VCaP (cell line): ENCODE measurements at regions not wholly inside any gene's neighbourhood (a gene's known extent, or its start where the extent isn't known, plus 50 kb on each side); places are given as distances from the start of the nearest gene placed in this dataset.
"Not testable (repeated sequence)": the region's sequence is repeated elsewhere in the genome, so short reads cannot be mapped to it uniquely, and the experiment has no call there.

Source experiments
- H3K27ac ChIP-seq: fragments of 450-650 bp; 2 replicates; pipeline ENCODE4 v1.5.1; 2017
- TF ChIP-seq, protein P1 (sequence below): fragments of 450-650 bp; conservative IDR thresholded peaks from 2 replicates; pipeline ENCODE4 v1.5.1; 2017; ENCODE audit warnings: mild to moderate bottlenecking, moderate library complexity

DNA sequence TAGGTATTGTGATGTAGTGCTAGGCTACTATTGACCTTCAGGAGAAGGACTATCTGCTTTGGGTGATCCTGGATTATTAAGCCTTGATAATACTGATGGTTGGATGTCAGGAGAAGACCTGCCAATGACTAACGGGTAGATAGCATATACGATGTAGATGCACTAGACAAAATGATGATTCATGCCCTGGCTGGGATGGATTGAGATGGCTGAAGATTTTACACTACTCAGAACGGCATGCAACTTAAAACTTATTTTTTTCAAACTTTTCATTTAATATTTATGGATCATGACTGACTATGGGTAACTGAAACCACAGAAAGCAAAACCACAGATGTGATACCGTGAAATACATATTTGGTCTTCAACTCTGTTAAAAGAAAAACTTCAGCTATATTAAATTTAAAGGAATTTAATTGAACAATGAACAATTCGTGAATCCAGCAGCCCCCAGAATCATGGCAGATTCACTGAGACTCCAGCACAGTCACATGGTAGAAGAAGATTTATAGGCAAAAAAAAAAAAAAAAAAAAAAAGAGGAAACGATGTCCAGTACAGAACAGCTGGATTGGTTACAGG lies 124.6 kb upstream of the CDK13 start:
- no peak overlapping the region for H3K27ac ChIP-seq
- TF ChIP-seq, protein P1, sequence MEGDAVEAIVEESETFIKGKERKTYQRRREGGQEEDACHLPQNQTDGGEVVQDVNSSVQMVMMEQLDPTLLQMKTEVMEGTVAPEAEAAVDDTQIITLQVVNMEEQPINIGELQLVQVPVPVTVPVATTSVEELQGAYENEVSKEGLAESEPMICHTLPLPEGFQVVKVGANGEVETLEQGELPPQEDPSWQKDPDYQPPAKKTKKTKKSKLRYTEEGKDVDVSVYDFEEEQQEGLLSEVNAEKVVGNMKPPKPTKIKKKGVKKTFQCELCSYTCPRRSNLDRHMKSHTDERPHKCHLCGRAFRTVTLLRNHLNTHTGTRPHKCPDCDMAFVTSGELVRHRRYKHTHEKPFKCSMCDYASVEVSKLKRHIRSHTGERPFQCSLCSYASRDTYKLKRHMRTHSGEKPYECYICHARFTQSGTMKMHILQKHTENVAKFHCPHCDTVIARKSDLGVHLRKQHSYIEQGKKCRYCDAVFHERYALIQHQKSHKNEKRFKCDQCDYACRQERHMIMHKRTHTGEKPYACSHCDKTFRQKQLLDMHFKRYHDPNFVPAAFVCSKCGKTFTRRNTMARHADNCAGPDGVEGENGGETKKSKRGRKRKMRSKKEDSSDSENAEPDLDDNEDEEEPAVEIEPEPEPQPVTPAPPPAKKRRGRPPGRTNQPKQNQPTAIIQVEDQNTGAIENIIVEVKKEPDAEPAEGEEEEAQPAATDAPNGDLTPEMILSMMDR, result no peak

DNA sequence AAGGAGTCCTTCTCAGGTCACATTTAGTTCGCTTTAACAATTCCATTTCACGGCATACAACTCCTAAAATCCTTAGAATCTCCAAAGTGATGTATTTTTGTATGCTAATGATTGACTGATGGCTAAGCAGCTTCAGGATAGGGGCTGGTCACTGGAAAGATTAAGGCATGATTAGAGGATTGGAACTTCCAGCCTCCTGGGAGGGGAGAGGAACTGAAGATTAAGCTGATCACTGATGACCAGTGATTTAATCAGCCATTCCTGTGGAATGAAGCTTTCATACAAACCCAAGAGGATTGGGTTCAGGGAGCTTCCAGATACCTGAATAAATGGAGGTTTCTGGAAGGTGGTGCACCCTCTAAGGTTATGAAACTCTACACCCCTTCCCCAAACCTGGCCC lies 123.9 kb upstream of the CDK13 start:
- H3K27ac ChIP-seq, result no peak overlapping the region
- TF ChIP-seq, protein P1, result no peak

DNA sequence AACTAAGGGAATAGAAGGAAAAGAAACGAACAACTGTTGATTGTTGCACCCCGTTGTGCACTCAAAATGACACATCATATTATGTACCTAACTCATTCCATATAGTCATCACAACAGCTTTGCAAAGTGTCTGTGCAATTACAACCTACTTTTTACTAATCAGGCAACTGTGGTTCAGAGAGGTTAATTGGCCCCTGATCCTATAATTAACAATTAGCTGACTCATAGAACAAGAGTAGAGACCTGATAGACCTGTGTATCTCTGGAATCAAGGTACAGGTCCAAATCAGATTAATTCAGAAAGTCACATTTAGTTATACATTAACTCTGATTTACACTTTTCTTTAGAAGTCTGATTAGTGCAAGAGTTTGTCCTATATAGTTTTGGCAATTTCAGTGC lies 122.5 kb upstream of the CDK13 start:
- H3K27ac ChIP-seq, result no peak overlapping the region
- TF ChIP-seq, protein P1, result no peak

DNA sequence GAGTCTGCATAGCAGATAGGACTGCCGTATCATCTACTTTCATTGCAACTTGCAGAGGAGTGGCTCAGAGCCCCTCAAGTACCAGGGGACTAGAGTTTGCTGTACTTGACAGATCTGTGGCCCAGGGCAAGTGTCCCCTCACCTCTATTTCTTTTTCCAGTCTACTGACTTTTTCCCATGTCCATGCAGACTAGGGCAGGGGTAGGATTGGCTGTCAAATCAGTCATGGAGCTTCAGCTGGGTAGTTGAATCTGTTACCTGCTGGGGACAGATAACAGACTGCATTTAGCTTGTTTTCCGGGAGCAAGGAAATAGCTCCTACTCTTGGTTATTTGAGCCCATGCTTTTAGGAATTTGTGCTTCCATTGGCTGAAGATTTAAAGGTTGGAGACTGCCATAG lies 121.0 kb upstream of the CDK13 start:
- H3K27ac ChIP-seq, result no peak overlapping the region
- TF ChIP-seq, protein P1, result no peak

DNA sequence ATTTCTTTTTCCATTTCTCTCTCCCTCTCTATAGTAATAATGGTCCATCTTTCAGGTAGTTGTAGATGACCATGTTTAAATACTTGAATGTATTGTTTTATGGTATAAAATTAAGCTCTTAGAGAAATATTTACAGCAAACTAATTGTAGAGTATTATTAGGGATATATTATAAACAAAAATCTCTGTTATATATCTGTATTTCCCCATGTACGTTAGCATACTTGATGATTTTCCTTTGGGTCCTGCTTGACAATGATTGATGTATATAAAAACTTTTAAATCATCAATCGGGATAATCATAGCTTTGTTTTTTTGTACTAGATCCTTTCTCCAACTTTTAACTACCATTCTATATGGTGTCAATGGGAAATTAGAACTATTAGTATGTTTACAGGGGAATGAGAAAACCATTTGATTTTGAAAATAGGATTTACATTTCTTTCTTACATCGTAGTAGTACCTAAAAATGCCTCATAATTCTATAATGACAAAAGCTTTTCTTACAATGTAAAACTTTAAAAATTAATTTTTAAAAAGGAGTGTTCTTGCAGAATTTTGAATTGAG lies 117.5 kb upstream of the CDK13 start:
- H3K27ac ChIP-seq, result peak overlapping the region; percentile 49; the same call in 1 of the 2 replicates
- TF ChIP-seq, protein P1, result no peak

DNA sequence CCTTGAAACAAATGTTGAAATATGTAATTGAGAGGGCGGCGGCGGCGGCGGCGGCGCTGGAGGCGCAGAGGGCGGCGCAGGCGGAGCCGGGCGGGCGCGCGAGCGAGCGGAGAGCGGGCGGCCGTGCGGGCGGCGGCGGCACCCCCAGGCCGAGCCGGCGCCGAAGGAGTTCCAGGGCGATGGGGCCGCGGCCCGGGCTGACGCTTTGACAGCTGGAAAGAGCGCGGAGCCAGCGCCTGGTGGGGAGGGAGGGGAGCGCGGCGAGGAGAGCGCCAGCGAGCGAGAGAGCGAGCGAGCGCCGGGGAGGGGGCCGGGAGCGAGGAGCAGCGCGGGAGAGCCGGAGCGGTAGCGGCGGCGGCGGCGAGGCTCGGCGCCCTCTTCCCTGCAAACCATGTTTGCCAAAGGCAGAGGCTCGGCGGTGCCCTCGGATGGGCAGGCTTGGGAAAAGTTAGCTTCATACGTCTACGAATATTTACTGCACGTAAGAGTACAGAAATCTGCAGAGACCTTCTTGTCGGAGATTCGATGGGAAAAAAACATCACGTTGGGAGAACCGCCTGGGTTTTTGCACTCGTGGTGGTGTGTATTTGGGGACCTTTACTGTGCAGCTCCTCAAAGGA lies 116.8 kb upstream of the CDK13 start:
- H3K27ac ChIP-seq, result peak overlapping the region; percentile 49; the same call in 1 of the 2 replicates
- TF ChIP-seq, protein P1, result peak; percentile 45

DNA sequence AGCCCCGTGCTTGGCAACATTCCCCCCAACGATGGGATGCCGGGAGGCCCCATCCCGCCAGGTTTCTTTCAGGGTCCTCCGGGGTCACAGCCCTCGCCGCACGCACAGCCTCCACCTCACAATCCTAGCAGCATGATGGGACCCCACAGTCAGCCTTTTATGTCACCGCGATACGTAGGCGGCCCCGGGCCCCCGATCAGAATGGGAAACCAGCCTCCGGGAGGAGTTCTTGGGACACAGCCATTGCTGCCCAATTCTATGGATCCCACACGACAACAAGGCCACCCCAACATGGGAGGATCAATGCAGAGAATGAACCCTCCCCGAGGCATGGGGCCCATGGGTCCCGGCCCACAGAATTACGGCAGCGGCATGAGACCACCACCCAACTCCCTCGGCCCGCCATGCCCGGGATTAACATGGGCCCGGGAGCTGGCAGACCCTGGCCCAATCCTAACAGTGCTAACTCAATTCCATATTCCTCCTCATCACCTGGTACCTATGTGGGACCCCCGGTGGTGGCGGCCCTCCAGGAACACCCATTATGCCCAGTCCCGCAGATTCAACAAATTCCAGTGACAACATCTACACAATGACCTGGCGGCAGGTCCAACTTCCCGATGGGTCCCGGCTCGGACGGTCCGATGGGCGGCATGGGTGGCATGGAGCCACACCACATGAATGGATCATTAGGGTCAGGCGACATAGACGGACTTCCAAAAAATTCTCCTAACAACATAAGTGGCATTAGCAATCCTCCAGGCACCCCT lies 116.0 kb upstream of the CDK13 start:
- H3K27ac ChIP-seq, result not testable (repeated sequence)
